Activated CD8-positive, alpha-beta memory T cell treated with anti-CD3 and anti-CD28 coated beads for 1 hour (primary cell): ENCODE measurements at regions not wholly inside any gene's neighbourhood (a gene's known extent, or its start where the extent isn't known, plus 50 kb on each side); places are given as distances from the start of the nearest gene placed in this dataset.

Source experiments
- DNase-seq, 2 donors: peaks; one replicate each; pipeline ENCODE4 v3.0.0-alpha.2; 2020; ENCODE audit warnings: low read depth in 1 of 2; ENCODE audit errors: extremely low read depth in 1 of 2

DNA sequence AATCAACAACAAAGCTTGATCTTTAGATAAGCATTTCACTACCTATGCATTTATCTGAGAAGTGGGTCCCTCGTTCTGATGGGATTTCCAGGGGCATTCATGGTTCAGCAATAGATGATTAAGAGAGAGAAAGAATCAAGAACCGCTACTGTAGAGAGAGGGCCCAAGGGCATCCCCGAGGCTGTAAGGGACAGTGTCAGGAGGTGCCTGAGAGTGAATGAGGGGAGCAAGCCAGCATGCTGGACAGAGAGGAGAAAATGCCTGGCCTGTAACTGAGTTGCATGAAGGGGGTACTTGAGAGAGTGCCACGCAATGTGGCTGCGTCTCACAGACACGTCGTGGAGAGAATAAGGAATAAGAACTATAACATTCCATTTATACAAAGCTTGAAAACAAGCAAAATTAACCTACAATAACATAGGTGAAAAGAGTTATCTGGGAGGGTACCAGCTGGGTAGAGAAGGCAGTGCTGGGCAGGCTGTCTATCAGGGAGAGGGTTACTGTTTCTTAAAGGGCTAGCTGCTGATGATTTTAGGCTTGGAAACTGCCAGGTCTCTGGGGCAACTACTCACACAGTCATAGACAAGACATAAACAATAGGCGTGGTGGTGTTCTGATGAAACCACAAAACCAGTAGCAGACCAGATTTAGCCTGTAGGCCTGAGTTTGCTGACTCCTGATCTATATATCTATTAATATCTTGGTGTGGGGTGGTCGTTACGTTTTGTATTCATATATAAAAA is 374.6 kb upstream of the CFAP20DC start:
- DNase-seq, result no peak

DNA sequence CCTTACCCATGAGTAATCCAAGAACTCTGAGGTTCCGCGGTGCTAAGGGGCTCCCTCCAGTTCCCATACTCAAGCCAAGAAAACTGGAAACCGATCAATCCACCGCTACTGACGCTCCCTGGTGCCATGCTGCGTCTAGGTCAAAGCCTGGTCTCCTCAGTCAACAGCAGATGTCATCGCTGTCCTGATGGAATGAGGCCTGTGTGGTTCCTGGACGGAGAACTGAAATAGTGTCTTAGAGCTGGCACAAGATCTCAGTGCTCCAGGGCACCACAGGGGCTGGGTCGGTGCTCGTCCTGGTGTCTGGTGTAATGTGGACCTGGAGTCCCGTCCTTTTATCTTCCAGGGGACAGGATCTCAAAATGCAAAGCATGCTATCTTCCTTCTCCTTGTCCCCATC is 373.9 kb upstream of the CFAP20DC start:
- no peak for DNase-seq

DNA sequence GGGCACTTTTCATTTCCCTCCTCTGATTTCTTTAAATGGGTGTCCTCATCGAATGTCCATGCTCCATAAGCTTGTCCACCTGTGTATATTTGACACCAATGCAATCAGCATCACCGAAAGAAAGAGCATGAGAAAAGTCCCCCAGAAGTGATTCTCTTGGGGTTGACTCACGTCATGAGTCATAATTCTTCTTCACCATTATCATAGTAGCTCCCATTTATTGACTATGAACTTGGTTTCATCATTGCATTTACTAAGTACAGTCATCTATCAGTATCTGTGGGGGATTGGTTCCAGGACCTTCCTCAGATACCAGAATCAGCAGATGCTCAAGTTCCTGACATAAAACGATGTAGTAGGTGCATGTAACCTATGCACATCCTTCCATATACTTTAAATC is 372.5 kb upstream of the CFAP20DC start:
- no peak for DNase-seq

- DNase-seq, result no peak
Observed at GRCh38 chr3:59418836-59419235, 369.0 kb upstream of the CFAP20DC start.

DNA sequence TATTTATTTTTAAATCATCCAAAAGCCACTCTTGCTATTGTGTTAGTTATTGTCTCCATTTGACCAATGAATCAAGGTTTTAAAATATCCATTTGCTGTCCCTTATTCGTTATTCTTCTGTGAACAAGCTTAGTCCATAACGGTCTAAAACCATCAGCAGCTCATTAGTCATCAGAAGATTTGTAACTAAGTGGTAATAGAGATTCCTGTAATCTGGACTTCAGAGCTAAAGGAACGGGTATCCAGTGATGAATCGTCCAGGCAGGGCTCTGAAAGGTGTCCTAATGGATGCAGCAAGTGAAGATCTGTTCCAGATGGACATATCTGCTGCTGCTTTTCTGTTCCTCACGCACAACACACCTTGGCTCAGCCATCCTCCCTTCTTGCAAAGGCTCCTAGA is 362.7 kb upstream of the CFAP20DC start:
- DNase-seq, result no peak

- no peak for DNase-seq
Observed at GRCh38 chr3:59411694-59412093, 361.9 kb upstream of the CFAP20DC start.

- no peak for DNase-seq
Observed at GRCh38 chr3:59411186-59411585, 361.4 kb upstream of the CFAP20DC start.

- no peak for DNase-seq
Observed at GRCh38 chr3:59408047-59408624, 358.3 kb upstream of the CFAP20DC start.

DNA sequence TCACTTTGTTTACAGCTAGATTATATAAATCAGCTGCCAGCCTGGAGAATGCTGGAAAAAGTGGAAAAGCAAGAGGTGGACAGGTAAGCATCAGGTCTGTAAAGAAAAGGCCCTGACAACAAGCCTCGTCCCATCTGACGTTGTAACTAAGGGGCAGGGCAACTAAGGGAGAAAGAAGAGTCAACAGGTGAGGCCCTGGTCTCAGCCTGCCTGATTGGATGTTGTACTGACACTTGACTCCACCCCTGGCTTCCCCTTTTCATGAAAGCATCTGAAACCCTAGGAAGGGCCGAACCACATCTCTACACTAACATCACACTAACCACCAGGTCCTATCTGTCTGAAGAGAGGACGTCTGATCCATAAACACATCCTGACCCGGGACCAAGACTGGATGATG is 357.6 kb upstream of the CFAP20DC start:
- DNase-seq, result no peak

DNA sequence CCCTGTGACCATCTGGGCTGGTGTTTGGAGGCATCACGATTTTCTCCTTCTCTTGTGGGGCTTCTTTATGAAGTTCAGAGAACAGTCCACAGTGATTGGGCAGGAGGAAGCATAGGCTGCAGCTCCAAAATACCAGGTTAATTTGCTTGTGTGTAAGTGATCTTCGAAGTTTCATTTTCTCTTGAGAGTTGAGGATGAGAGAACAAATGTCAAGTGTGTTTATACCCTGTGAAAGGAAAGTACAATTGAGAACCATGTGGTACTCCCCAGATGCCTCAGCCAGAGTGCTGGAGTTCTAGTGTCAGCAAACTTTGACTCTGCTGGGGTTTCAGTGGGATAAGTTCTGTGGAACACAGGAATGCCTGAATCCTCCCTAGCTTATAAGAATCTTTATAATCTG is 357.1 kb upstream of the CFAP20DC start:
- no peak for DNase-seq

GRCh38 chr3:59404851-59405250 is 355.0 kb upstream of the CFAP20DC start:
- DNase-seq, result no peak

DNA sequence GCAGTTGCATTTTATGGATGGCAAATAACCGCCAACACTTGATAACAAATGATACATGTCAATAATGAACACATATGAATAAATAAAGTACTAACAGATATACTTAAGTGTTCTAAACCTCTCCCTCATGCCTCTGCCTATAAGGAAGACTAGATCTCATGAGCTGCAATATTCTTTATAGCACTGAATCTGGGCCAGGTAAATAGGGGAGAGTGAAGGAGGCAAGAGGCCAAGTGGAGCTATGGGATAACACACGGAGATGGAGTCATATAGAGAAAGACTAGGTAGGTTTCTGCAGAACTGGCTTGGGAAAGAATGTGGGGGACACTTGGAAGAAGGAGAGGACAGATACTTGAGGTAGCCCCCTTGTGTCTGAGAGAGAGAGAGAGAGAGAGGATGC is 354.2 kb upstream of the CFAP20DC start:
- DNase-seq, result no peak

DNA sequence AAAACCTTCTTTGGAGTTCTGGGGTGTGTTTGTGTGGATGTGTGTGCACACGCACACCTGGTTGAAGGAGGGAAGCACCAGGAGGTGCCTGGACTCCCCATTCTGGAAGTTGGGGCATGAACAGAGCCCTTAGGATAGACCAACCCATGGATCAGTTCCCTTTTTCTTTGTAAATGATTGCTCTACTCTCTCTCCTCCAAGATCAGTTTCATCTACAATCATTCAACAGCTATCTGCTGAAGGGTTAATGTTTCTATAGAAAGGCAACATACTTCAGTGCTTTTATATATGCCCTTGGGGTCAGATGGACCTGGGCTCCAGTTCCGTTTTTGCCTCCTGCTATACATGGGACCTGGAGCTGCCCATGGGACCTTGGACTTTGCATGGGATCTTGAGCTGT is 352.1 kb upstream of the CFAP20DC start:
- no peak for DNase-seq

GRCh38 chr3:59392116-59392515 is 342.3 kb upstream of the CFAP20DC start:
- no peak for DNase-seq

- DNase-seq, result no peak
Observed at GRCh38 chr3:59391131-59391530, 341.3 kb upstream of the CFAP20DC start.

GRCh38 chr3:59388555-59389270 is 338.9 kb upstream of the CFAP20DC start:
- no peak for DNase-seq

- no peak for DNase-seq
Observed at GRCh38 chr3:59386165-59386564, 336.3 kb upstream of the CFAP20DC start.

DNA sequence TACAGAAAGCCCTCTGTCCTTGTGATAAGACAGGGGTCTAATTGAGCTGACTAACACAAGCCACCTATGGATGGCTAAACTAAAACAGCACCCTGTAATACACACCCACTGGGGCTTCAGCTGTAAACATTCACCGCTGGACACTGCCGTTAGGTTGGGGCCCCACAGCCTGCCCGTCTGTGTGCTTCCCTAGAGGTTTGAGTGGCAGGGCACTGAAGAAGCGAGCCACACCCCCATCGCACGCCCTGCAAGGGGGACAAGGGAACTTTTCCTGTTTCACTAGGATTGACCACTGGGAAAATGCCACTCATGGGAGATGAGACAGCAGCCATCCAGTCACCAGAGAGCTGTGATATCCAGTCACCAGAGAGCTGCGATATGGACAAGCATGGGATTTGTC is 335.7 kb upstream of the CFAP20DC start:
- DNase-seq, result no peak

DNA sequence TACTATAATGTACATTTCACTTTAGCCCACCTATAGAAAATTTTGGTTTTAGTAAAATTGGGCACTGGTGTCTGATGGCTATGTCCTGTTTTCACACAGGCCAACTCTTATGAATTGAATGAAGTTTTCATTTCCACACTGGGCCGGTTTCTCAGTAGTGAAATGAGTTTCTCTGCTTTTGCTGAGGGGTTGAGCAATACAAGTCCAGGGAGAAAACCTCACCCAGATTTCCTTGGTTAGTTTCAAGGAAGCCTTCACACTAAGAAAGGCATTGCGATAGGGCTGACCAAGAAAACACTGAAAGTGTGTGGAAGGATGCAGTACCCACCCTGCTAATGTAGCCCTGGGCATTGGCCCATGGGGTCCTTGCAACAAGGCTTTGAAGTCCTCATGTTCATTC is 331.5 kb upstream of the CFAP20DC start:
- no peak for DNase-seq

GRCh38 chr3:59380146-59380545 is 330.3 kb upstream of the CFAP20DC start:
- no peak for DNase-seq

- DNase-seq, result no peak
Observed at GRCh38 chr3:59374818-59375211, 325.0 kb upstream of the CFAP20DC start.

DNA sequence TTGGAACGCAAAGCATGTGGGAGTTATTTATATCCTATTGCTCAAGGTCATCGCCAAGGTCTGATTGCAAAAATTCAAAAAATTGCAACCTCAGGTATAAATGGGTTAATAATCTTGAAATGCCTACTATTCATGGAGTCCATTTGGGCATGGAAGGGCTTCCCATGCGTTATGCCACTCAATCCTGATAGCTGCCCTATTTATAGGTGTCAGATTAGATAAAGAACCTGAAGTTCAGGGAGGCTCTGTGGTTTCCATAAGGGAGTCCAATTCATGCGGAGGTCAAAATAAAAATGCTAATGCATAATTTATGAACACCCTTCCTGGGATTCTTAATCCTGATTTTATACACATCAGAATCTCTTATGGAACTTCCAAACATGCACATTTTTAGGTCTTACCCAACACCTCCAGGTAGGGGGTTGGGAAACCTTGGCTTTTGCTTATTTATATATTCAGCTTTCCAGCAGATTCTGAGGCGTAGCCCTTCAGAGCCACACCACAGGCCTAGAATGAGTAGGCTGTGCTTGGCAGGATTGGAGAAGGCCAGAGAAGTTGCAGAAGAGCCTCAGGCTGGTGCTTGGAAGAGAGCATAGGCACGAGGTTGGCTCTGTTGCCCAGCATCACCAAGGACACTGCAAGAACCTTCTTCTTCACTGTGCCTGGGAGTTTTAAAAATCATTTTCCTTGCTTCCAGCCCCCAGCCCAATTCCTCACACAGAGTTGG is 324.4 kb upstream of the CFAP20DC start:
- DNase-seq, result no peak
